Keratinocyte (primary cell): ENCODE measurements at regions not wholly inside any gene's neighbourhood (a gene's known extent, or its start where the extent isn't known, plus 50 kb on each side); places are given as distances from the start of the nearest gene placed in this dataset.
"Not testable (repeated sequence)": the region's sequence is repeated elsewhere in the genome, so short reads cannot be mapped to it uniquely, and the experiment has no call there.

ENCODE experiments used
- DNase-seq: peaks from one replicate; pipeline ENCODE4 v3.0.0-alpha.2; 2011; ENCODE audit warnings: low read depth, missing footprints, low spot score
- FAIRE-seq: peaks from 2 replicates; lab custom pipeline; 2011; peaks lifted over from hg19 to GRCh38; lab: Jason Lieb, UNC
- H2AFZ ChIP-seq: 2 replicates; pipeline ENCODE4 v1.6.0; 2012; ENCODE audit warnings: low read length, control low read depth, inconsistent platforms; ENCODE audit not compliant: control insufficient read depth
- H3K27ac ChIP-seq: 2 replicates; pipeline ENCODE4 v1.5.1; 2011; ENCODE audit warnings: low read length; ENCODE audit not compliant: control insufficient read depth, insufficient read depth
- H3K27me3 ChIP-seq: 3 replicates; pipeline ENCODE4 v1.6.0; 2011; ENCODE audit warnings: low read length; ENCODE audit not compliant: control insufficient read depth, insufficient read depth; ENCODE audit errors: extremely low read depth
- H3K36me3 ChIP-seq, 2 experiments: 2 replicates in 1 of 2; 3 replicates in 1 of 2; pipeline ENCODE4 v1.5.1; 2011; ENCODE audit warnings: low read length in 2 of 2, mild to moderate bottlenecking in 1 of 2; ENCODE audit not compliant: control insufficient read depth in 2 of 2, insufficient read depth in 2 of 2; ENCODE audit errors: extremely low read depth in 1 of 2
- H3K4me1 ChIP-seq: 3 replicates; pipeline ENCODE4 v1.5.1; 2011; ENCODE audit warnings: low read length; ENCODE audit not compliant: control insufficient read depth, insufficient read depth; ENCODE audit errors: extremely low read depth
- H3K4me2 ChIP-seq: 3 replicates; pipeline ENCODE4 v1.6.0; 2011; ENCODE audit warnings: low read depth, low read length; ENCODE audit not compliant: control insufficient read depth, insufficient read depth; ENCODE audit errors: extremely low read depth
- H3K4me3 ChIP-seq, 3 experiments: fragments of 200-600 bp in 1 of 3; sonication (generic) in 1 of 3; 2 replicates in 2 of 3; 3 replicates in 1 of 3; pipeline ENCODE4 v1.5.1; 2011 to 2016; ENCODE audit warnings: low read length in 3 of 3, mild to moderate bottlenecking in 3 of 3, control low read depth in 2 of 3, inconsistent platforms in 1 of 3, low read depth in 1 of 3, mixed read lengths in 1 of 3, mixed run types in 1 of 3, moderate library complexity in 1 of 3; ENCODE audit not compliant: control insufficient read depth in 2 of 3, insufficient read depth in 2 of 3; ENCODE audit errors: extremely low read depth in 1 of 3
- H3K79me2 ChIP-seq: 2 replicates; pipeline ENCODE4 v1.6.0; 2012; ENCODE audit warnings: low read length; ENCODE audit not compliant: control insufficient read depth, insufficient read depth
- H3K9ac ChIP-seq: 3 replicates; pipeline ENCODE4 v1.6.0; 2011; ENCODE audit warnings: low read length; ENCODE audit not compliant: control insufficient read depth, insufficient read depth; ENCODE audit errors: extremely low read depth
- H3K9me1 ChIP-seq: 3 replicates; pipeline ENCODE4 v1.6.0; 2011; ENCODE audit warnings: low read length; ENCODE audit not compliant: control insufficient read depth, insufficient read depth; ENCODE audit errors: extremely low read depth
- H3K9me3 ChIP-seq: 2 replicates; pipeline ENCODE4 v1.5.1; 2012; ENCODE audit warnings: low read depth, low read length; ENCODE audit not compliant: control insufficient read depth
- H4K20me1 ChIP-seq: 3 replicates; pipeline ENCODE4 v1.6.0; 2011; ENCODE audit warnings: low read length; ENCODE audit not compliant: control insufficient read depth, insufficient read depth; ENCODE audit errors: extremely low read depth
- CTCF ChIP-seq, 3 experiments: IDR thresholded peaks in 1 of 3; conservative IDR thresholded peaks in 1 of 3; optimal IDR thresholded peaks in 1 of 3; 2 replicates in 2 of 3; 3 replicates in 1 of 3; pipeline versions ENCODE3 to v1.5.1; 2011; ENCODE audit warnings: low read length in 3 of 3, mild to moderate bottlenecking in 3 of 3, moderate library complexity in 2 of 3, control low read depth in 1 of 3, inconsistent platforms in 1 of 3; ENCODE audit not compliant: insufficient read depth in 2 of 3; ENCODE audit errors: extremely low read depth in 1 of 3
- EZH2 ChIP-seq: IDR thresholded peaks from one replicate; pipeline ENCODE4 v1.6.1; 2012; ENCODE audit warnings: inconsistent platforms, mild to moderate bottlenecking, low read length, moderate library complexity
- dilution Hi-C: fragments of 300-500 bp; cut with MboI; formaldehyde crosslinking; loops from one replicate; pipeline ENCODE4 v1.7.0; 2020; ENCODE audit warnings: low sequenced_read_pairs; ENCODE audit not compliant: extremely low pct_ligation_motif_present

GRCh38 chr22:23380911-23381310 lies 199.2 kb downstream of the IGLL1 start:
- no peak for DNase-seq
- no peak overlapping the region for H3K4me3 ChIP-seq
- peaks cover 2% of the 10 kb centered on the region for H4K20me1 ChIP-seq
- H3K79me2 ChIP-seq, result no peaks in the 10 kb centered on the region
- dilution Hi-C loops, result no loop called here
- no peak overlapping the region for H2AFZ ChIP-seq
- no peaks in the 10 kb centered on the region for H3K9me3 ChIP-seq
- no peak overlapping the region for H3K27ac ChIP-seq
- H3K4me1 ChIP-seq, result no peaks in the 10 kb centered on the region
- no peaks in the 10 kb centered on the region for H3K9me1 ChIP-seq
- H3K4me2 ChIP-seq, result no peak overlapping the region
- H3K27me3 ChIP-seq, result peaks cover 8% of the 10 kb centered on the region
- FAIRE-seq, result no peak
- TF ChIP-seq EZH2, result no peak
- no peak for TF ChIP-seq CTCF (optimal IDR thresholded peaks at IDR 0.05 in 1 of 3, IDR thresholded peaks at IDR 0.05 in 1 of 3, conservative IDR thresholded peaks at IDR 0.05 in 1 of 3; ENCODE audit: extremely low read depth in 1 of 3, insufficient read depth in 2 of 3, low read length in 3 of 3)
- H3K9ac ChIP-seq, result no peak overlapping the region
- no peaks in the 10 kb centered on the region for H3K36me3 ChIP-seq

- Histone ChIP-seq H3K4me2 (no peak overlapping the region), H3K36me3 (no peaks in the 10 kb centered on the region), H3K4me3 (no peak overlapping the region), H3K9me3 (no peaks in the 10 kb centered on the region), H3K27me3 (peaks cover 8% of the 10 kb centered on the region), H3K27ac (no peak overlapping the region), H4K20me1 (no peaks in the 10 kb centered on the region), H3K9me1 (no peaks in the 10 kb centered on the region), H2AFZ (no peak overlapping the region), H3K9ac (no peak overlapping the region), H3K4me1 (no peaks in the 10 kb centered on the region), H3K79me2 (no peaks in the 10 kb centered on the region)
- dilution Hi-C loops, result no loop called here
- no peak for FAIRE-seq
- DNase-seq, result no peak
- TF ChIP-seq CTCF (optimal IDR thresholded peaks at IDR 0.05 in 1 of 3, IDR thresholded peaks at IDR 0.05 in 1 of 3, conservative IDR thresholded peaks at IDR 0.05 in 1 of 3; ENCODE audit: extremely low read depth in 1 of 3, insufficient read depth in 2 of 3, low read length in 3 of 3) (no peak), EZH2 (no peak)
These were observed 199.9 kb downstream of the IGLL1 start for GRCh38 chr22:23380230-23380573.

GRCh38 chr22:23379540-23380229 lies 199.4 kb downstream of the BCR start:
- DNase-seq, H3K9me1 ChIP-seq, H3K4me2 ChIP-seq, H3K9ac ChIP-seq, H3K9me3 ChIP-seq, H3K79me2 ChIP-seq, FAIRE-seq, dilution Hi-C loops, H3K27me3 ChIP-seq, H3K4me3 ChIP-seq, H3K27ac ChIP-seq, H3K36me3 ChIP-seq, H2AFZ ChIP-seq, H3K4me1 ChIP-seq, H4K20me1 ChIP-seq: not testable (repeated sequence)
